ENCODE measurements at regions not wholly inside any gene's neighbourhood (a gene's known extent, or its start where the extent isn't known, plus 50 kb on each side); places are given as distances from the start of the nearest gene placed in this dataset.

GRCh38 chr2:155431004-155431507 is 732.6 kb downstream of the KCNJ3 start:
- TF ChIP-seq CTCF (IDR thresholded peaks at IDR 0.05; ENCODE audit: extremely low read depth in 1 of 2, insufficient read depth in 1 of 2, low read depth in 1 of 2, low read length in 2 of 2), result no peak
- TF ChIP-seq EZH2 (IDR thresholded peaks at IDR 0.05; ENCODE audit: borderline replicate concordance, low read depth, low read length, severe bottlenecking), result no peak
- TF ChIP-seq POLR2A (IDR thresholded peaks at IDR 0.05; ENCODE audit: low read depth, low read length), result no peak
- TF ChIP-seq POLR2AphosphoS5 (IDR thresholded peaks at IDR 0.05; ENCODE audit: insufficient read depth, low read depth, low read length), result no peak
- no peak for TF ChIP-seq GATA2 (IDR thresholded peaks at IDR 0.05; ENCODE audit: insufficient read depth, insufficient read length, low read depth, low read length)
- no peak for TF ChIP-seq JUN (IDR thresholded peaks at IDR 0.05; ENCODE audit: borderline replicate concordance, insufficient read depth, insufficient read length, low read depth)
